GM19351 (cell line): ENCODE measurements at regions not wholly inside any gene's neighbourhood (a gene's known extent, or its start where the extent isn't known, plus 50 kb on each side); places are given as distances from the start of the nearest gene placed in this dataset.
"Not testable (repeated sequence)": the region's sequence is repeated elsewhere in the genome, so short reads cannot be mapped to it uniquely, and the experiment has no call there.

ENCODE experiments used
- ATAC-seq: cut with Tn5 transposase; IDR thresholded peaks from one replicate; pipeline ENCODE4 v1.9.1; 2021; ENCODE audit warnings: mild to moderate bottlenecking, moderate library complexity; ENCODE audit not compliant: unreplicated experiment

DNA sequence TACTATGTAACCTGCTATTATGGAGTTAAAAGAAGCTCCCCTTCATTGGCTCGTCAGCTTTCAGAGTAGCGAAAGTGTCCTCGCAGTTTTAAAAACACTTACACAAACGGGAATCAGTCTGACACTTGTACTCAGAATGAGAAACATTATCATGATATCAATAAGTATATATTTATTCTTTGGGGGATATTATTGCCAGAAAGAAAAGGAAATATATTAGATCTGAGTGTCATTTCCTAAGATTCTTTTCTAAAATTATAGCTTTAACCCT is 584.5 kb downstream of the ZEB2 start:
- no peak for ATAC-seq

DNA sequence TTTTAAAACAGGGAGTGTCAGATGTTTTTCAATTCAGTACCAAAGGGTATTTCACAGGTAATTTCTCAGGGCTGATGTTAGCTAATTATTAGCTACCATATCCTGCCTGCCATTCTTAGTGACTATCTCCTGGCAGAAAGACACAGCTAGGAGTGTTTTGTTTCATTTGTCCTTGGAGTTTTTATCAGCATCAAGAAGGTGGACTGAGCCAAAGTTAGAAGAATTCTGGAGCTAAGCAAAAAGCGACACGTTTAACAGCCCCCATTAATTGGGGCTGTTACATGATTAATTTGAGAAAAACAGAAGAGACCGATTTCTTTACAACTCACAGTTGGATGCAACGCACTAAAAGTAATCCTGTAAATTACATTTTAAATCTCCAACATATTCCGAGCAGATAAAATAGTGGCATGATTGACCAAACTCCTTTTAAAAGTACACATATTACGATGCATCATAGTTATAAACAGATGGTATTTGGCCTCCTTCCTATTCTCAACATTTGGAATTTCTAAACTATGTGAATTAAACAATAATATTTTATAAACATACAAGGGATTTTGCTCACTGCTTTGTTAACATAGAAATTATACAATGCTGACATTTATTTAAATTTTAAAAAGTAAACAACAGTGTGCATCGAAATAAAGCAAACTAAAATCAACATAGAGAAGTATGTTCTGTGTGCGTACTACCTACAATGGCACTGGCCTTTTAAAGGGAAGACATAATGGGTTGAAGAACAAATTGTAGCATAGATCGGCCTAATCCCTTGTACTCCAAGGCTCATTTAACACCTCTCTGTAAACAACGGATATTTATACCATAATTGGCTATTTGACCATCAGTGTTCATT is 585.1 kb downstream of the ZEB2 start:
- ATAC-seq = no peak

DNA sequence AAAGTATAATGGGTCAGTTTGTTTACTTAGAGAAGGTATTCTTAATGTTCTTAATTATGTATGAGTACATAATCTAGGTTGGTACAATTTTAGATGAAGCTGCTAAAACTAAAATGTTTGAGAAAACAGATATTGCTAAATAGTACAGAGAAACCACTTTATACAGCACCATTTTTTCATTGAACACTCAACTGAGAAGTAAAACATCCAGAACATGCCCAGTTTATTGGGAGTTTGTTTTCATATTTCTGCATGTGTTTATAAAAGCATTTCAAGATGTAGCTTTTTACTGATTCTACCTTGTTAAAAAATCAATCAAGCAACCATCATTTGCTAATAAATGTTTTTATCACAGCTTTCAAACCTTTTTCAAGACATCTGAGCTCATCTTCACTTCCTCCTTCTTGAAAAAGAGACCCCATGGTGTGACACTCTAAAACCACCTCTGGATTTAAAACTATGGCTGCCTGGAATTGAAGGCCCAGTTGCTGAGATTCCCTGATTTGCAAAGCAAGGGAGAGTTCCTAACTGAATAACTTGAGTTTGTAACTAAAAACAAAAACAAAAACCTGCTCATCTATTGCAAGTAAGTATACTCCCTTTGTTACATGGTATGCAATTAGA is 585.9 kb downstream of the ZEB2 start:
- ATAC-seq = no peak

DNA sequence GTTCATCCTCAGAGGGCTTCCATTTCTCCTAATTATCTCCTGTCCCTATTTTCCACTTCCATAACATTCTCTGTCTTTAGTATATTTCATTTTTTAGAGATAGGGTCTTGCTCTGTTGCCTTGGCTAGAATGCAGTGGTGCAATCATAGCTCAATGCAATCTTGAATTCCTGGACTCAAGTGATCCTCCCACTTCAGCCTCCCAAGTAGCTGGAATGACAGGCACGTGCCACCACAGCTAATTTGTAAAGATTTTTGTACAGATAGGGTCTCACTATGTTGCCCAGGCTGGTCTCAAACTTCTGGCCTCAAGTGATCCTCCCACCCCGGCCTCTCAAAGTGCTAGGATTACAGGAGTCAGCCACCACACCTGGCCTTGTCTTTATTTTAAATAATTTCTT is 589.0 kb downstream of the ZEB2 start:
- no peak for ATAC-seq

DNA sequence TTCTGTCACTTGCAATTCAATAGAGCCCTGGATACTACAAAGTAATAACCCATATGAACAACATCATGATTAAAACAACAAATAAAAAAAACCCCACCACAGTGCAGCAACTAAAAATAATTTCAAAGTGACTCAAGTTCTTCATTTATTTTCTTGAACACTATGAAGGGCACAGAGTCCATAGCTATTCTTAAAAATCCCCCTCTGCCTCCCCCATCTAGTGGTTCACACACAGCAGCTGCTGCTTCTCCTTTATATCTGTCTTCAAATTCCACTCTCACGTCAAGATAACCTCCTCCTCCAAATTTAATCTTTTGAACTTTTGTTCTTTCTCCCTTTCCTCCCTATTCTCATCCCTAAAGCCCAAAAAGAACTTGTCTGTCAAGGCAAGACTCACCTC is 591.3 kb downstream of the ZEB2 start:
- ATAC-seq = no peak

DNA sequence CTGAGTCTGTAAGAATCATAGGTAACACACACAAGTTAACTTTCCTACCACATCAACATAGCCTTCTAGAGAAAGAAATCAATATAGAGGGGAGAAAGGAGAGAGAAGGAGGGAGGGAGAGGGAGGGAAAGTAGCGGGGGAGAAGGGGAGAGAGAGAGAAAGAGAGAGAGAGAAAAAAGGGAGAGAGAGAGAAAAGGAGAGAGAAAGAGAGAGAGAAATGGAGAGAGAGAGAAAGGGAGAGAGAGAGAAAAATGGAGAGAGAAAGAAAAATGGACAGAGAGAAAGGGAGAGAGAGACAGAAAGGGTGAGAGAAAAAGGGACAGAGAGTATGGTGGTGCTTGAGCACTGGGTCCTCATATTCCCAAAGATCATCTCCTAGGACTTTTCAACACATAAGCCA is 591.7 kb downstream of the ZEB2 start:
- ATAC-seq = no peak

DNA sequence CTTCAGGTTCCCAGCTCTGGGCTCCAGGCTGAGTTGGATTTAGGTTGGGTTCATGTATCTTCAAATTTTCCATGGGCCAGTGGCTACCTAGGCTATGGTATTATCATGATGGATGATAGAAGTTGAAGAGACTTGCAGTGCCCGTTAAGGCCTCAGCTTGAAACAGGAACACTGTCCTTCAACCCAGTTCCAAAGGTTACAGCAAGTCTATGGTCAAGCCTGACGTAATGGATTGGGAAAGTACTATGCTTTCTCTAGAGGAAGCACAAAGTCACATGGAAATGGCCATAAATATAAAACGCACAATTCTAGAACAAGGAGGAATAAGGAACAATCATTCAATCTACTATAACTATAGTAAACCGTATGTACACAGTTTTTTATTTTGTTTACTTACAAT is 593.2 kb downstream of the ZEB2 start:
- no peak for ATAC-seq

DNA sequence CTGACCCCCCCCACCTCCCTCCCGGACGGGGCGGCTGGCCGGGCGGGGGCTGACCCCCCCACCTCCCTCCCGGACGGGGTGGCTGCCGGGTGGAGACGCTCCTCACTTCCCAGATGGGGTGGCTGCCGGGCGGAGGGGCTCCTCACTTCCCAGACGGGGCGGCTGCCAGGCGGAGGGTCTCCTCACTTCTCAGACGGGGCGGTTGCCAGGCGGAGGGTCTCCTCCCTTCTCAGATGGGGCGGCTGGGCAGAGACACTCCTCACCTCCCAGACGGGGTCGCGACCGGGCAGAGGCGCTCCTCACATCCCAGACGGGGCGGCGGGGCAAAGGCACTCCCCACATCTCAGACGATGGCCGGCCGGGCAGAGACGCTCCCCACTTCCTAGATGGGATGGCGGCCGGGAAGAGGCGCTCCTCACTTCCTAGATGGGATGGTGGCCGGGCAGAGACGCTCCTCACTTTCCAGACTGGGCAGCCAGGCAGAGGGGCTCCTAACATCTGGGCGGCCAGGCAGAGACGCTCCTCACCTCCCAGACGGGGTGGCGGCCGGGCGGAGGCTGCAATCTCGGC is 597.6 kb downstream of the ZEB2 start:
- ATAC-seq = not testable (repeated sequence)

DNA sequence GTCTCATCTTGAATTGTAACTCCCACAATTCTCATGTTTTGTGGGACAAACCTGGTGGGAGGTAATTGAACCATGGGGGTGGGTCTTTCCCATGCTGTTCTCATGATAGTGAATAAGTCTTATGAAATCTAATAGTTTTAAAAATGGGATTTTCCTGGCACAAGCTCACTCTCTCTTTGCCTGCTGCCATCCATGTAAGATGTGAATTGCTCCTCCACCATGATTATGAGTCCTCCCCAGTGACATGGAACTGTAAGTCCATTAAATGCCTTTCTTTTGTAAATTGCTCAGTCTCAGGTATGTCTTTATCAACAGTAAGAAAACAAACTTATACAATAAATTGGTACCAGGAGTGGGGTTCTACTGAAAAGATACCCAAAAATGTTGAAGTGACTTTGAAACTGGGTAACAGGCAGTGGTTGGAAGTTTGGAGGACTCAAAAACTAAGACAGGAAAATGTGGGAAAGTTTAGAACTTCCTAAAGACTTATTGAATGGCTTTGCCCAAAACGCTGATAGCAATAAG is 601.4 kb downstream of the ZEB2 start:
- no peak for ATAC-seq

DNA sequence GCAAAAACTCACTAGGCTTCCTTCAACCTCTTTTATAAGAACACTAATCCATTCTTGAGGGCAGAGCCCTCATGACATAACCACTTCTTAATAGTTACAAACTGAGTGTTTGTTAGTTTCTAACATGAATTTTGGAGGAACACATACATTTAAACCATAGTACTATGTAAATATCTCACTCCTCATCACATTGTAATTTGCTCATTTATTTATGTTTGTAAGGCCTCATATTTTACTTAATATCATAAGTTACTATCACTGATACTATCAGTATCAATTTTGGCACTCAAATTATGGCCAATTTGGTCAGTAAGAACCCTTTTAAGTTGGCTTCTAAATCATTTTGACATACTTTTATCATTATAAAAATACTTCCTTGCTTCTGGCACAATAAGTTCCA is 603.1 kb downstream of the ZEB2 start:
- ATAC-seq = no peak

DNA sequence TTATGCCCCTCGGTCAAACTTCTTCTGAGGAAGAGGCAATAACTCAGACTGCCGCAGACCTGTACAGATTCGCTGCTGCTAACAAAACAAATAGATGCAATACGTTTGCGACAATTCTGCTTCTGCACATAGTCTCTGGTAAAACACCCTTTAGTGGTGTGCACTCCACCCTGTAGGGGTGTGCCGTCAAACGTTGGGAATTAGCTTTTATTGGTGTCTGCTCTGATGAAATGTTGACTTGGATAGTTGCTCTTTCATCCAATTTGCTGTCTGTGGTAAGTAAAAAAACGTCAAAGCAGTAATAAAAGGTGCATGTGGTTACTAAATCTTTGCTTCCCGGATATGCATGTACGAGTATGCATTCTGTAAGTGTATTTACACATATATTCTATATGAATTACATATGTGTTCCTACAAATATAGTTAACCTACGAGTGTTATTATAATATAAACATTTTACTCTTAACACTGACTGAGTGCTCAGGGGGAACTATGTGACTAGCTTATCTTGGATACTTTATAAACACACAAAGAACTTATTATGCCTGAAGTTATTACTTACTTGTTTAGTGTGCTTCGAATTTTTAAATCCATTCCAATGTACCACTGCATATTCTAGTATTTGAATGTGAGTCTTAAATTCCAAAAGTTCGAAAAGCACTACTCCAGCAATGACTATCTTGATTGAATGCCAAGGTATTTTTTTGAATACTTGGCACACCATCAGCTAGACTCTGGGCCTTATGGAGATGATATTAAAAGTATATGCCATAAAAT is 610.2 kb downstream of the ZEB2 start:
- no peak for ATAC-seq

DNA sequence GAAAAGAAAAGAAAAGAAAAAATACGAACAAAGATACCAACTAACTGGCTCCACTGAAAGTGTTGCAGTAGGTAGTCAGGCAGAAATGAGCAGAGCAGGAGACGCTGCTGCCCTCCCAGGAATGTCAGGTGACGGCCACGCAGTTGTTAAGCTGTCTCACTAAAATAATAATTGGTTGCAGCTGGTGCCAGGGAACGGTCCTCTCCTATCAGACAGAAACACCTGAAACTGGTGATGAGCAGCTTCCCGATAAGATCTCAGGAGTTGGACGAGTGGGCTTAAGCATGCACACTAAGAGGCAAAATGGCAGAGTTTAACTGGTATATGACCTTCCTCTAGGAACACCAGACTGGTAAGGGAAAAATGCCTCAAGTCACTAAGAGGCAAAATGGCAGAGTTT is 611.1 kb downstream of the ZEB2 start:
- ATAC-seq = no peak

DNA sequence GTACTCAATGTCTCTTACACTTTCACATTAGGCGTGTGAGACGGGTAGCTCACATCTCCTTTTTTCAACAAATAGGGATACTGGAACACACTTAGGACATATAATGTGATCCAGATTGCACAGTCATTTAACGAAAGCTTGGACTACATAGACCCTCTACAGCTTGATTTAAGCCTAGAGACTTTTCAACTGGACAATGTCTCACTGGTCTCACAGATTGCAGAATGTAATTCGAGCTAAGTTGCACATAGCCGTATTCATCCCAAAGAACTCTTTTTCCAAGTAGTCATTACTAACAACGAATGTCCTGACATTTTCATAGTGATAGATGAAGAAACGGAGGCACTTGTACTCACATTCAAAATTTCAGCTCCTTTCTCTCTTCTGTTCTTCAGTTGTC is 612.1 kb downstream of the ZEB2 start:
- ATAC-seq = no peak

DNA sequence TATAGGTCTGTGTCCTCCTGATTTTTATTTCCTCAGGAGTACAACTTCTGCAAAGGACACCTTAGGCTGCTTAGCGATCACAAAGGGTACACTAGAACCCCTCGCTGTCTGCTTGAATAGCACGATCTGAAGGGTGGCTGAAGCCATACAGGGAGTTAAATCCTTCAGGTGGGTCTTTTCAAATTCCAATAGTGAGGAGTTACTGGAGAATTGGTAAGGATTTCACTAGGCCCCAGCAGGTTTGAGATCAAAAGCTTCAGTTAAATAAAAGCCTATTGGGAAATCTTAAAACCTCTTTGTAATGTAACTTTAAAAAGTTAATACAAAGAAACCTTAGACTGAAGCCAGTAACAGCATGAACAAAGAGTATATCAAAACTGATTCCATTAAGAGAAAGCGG is 613.1 kb downstream of the ZEB2 start:
- no peak for ATAC-seq

DNA sequence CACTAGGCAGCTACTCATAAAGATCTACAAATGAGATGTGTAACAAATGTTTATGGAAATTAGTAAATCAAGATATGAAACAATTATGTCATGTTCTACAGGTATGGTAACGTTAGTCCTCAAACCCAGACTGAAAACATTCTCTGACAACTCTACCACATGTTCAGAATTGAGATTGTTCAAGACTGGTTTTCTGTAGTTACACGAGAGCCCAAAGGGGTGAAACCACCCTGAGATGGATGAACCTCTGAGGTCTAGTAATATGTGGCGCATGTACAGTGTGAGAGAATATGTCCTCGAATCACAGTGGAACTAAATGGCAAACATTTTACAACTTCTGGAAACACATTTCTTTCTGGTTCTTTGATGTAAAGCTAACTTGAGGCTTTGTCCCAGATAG is 614.3 kb downstream of the ZEB2 start:
- ATAC-seq = no peak

DNA sequence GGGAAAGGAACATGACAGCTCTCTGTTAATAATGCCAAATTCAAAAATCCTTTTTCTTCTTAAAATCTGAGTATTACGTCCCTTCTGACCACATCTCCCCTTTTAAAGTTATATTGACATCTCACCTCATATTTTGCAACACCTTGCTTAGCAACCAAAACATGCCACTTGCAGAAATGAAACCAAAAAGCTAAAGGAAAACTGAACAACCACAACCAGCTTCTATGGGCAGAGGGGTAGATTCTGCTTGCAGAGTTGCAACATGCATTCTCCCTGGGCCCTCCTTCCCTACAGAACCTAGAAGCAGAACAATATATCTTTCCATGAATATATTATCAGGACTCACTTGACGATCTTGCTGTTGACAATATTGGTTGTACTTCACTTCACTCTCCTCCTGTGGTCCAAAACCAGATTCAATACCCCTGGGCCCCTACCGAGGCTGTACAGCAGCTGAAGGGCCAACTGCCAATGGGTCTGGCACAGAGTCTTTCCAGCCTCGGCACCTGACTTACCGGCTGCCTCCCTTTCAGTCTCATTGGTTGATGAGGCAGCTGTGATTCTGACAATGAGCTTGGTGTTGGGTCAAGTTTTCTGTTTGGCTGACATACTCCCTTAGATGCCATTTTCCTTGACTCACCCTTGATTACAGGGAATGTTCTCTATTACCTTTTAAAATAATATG is 616.6 kb downstream of the ZEB2 start:
- ATAC-seq = no peak

DNA sequence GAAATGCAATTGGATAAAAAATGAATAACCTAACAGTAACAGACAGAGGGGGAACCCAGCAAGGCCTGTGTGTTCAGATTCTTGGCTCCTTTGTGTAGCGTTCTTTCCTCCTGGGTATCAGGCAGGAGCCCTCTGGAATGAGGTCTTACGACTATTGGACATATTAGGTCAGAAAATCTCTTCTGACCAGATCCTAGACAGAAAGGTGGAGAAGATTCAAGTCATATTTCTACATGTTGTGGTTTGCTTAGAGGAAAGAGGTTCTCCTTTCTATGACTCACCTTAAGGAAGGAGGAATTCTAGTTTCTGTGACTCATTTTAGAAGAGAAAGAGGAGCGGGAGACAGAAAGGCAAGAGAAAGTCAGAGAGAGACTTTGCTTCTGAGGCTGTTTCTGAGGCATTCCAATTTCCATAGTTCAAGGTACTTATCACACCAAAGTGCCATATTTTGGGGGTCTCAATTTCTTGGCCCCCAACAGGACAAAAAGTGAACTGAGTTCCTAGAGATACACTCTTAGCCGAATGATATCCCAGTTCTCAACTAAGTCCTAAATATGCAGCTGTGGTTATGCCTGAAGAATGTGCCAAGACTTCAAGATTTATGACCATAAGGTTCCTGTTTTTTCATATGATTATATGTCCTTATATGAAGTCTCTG is 618.6 kb downstream of the ZEB2 start:
- peak; percentile 75 for ATAC-seq

DNA sequence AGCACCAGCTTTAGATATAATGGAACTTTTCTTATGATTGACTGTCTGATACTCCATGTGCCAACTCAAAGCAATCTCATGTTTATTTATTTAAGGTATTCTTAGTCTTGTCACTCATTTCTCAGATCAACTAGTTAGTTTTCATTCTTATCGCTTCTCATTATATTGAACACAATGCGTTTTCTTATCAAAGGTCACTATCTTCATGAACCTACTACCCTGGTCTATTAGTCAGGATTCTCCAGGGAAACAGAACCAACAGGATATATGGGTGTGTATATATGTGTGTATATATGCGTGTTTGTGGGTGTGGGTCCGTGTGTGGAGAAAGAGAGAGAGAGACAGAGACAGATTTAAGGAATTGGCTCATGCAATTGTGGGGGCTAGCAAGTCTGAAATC is 619.9 kb downstream of the ZEB2 start:
- no peak for ATAC-seq

DNA sequence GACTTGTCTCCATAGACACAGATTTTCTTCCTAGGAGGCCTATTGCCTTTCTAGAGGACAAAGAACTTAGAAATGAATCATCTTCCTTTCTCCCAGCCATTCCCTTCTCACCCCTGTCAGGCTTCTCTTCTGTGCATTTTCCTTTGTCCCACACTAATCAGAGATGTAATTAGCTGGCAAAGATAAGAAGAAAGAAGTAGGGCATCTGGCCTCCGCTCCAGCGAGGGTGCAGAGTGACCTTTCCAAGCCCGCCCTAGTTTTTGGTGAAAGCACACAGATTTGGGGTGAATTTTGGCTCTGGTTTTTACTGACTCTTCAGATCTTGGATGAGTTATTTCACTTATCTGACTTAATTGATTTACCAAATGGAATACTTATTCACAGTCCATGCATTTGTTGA is 626.5 kb downstream of the ZEB2 start:
- ATAC-seq = no peak

DNA sequence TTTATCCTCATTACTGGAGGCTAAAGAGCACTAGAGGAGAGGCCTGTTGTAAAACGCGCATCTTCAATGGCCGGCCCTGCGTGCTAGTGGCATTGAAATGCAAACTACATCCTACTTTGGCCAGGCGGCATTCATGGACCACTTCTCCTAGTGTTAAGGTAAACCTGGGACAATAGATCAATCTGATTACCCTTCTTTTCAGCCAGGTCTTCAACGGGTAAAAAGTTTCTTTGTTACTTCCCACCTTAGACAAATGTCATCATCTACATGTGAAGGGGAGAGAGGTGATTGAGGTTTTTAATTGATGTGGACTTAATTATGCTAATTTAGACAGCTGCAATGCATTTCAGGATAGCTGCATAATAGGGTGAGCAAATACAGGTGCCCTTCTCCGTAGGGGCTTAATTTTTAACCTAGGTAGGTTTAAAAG is 628.0 kb downstream of the ZEB2 start:
- ATAC-seq = no peak
